HG02840 (cell line): ENCODE measurements at regions not wholly inside any gene's neighbourhood (a gene's known extent, or its start where the extent isn't known, plus 50 kb on each side); places are given as distances from the start of the nearest gene placed in this dataset.
"Not testable (repeated sequence)": the region's sequence is repeated elsewhere in the genome, so short reads cannot be mapped to it uniquely, and the experiment has no call there.

Experiments used
- ATAC-seq: cut with Tn5 transposase; IDR thresholded peaks from one replicate; pipeline ENCODE4 v1.9.1; 2021; ENCODE audit warnings: mild to moderate bottlenecking, moderate library complexity, moderate number of reproducible peaks; ENCODE audit not compliant: unreplicated experiment, low FRiP score

DNA sequence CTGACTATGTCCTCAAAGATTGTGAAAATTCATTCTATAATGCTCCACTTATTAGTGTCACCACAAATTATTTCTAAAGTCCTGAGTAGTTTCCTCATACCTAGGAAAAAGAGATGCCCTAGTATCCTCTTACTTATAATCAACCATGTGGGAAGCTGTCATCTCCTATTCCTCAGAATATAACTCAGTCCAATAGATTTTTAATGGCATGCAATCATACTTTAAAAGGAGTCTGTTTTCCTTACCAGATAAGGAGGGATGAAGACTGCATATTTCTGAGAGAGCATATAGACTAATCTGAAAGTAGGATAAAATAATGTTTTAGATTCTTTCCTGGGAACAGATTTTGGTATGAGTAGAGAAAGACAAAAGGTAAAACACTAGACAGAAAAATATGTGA, 727.7 kb upstream of the GRM3 start:
- ATAC-seq = no peak

DNA sequence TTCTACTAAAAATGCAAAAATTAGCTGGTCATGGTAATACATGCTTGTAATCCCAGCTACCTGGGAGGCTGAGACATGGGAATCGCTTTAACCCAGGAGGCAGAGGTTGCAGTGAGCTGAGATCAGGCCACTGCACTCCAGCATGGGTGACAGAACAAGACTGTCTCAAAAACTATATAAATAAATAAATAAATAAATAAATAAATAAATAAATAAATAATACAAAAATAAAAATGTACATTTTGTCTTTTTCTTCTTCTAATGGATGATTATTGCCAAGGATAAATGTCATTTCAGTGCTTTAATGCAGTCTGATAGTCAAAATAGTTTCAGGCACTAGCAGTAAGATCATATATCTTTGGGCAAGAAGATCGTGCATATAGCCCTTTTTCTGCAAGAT, 727.6 kb upstream of the SEMA3D start:
- no peak for ATAC-seq

DNA sequence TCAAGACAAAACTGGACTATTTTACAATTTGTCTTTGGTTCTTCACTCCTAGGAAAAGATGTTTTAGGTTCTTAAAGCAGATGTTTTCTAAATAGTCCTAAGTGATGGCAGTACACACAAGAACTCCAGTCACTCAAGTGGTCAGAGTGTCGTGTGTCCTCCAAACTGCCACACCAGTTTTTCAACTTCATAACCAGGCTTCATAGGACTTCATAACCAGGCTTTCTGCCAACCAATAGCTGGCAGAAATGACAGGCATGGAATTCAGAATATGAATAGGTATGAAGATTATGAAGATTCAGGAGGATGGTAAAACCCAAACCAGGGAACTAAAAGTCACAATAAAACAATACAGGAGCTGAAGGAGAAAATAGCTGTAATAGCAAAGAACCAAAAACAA, 721.2 kb upstream of the SEMA3D start:
- no peak for ATAC-seq

GRCh38 chr7:85897967-85898366, 711.1 kb upstream of the SEMA3D start:
- no peak for ATAC-seq

- no peak for ATAC-seq
These were observed 709.7 kb upstream of the SEMA3D start for GRCh38 chr7:85896531-85896930.

- no peak for ATAC-seq
These were observed 709.0 kb upstream of the SEMA3D start for GRCh38 chr7:85895835-85896234.

GRCh38 chr7:85891900-85892299, 705.0 kb upstream of the SEMA3D start:
- not testable (repeated sequence) for ATAC-seq

GRCh38 chr7:85890244-85890811, 703.5 kb upstream of the SEMA3D start:
- ATAC-seq = peak; percentile 66

DNA sequence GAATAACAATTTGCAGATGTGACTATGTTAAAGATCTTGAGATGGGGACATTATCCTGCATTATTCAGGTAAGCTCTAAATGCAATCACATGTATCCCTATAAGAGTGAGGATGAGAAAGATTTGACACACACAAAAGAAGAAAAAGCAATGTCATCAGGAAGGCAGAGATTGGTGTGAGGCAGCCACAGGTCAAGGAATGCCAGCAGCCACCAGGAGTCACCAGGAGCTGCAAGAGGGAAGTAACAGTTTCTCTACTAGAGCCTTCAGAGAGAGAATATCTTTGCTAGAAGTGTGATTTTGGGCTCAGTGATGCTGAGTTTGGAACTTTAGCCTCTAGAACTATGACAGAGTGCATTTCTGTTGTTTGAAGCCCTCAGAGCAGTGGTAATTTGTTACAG, 700.3 kb upstream of the SEMA3D start:
- ATAC-seq = no peak

- ATAC-seq = no peak
These were observed 695.5 kb upstream of the SEMA3D start for GRCh38 chr7:85882335-85882734.

- ATAC-seq = no peak
These were observed 688.5 kb upstream of the SEMA3D start for GRCh38 chr7:85875398-85875797.

DNA sequence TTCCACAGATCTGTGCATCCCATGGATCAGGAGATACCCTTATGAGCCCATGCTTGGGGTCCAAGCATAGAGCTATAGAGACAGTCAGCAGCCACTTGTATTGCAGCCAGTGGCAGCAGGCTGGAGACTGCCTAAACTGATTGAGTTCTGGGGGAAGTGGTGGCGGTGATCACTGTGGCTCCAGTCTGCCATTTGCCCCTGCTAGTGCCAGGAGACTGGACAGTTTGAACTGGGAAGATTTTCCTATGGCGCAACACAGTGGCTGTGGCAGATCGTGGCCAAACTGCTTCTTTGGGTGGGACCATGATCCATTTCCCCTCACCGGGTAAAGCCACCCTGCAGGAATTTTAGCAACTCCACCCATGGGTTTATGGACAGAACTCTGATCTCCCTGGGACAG, 679.7 kb upstream of the SEMA3D start:
- ATAC-seq = no peak

DNA sequence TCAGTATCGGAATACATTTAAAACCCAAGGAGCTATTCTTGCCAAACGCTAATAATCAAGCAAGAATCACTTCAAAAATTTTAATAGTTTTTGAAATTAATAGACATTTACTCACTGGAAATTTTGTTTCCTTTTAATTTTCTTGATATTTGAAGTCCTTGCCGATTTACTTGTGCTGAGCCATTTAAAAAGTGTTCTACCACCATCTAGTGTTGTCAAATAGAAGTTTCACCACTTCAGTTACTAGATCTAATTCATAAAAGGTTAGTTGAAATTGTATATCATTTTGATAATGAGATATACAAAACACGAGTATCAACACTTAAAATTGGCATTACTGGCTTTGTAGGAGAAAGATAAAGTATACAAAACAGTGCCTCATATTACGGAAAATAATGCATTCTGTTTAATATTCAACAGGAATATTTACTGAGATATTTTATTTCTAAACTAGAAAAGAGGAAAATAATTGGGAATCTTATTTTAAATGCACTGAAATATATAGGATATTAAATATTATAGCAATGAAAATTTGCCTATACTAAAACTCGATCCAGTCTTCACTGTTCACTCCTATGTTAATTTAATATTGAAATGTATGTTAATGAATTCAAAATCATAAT, 664.8 kb upstream of the SEMA3D start:
- no peak for ATAC-seq

- no peak for ATAC-seq
These were observed 663.5 kb upstream of the SEMA3D start for GRCh38 chr7:85850381-85850780.

DNA sequence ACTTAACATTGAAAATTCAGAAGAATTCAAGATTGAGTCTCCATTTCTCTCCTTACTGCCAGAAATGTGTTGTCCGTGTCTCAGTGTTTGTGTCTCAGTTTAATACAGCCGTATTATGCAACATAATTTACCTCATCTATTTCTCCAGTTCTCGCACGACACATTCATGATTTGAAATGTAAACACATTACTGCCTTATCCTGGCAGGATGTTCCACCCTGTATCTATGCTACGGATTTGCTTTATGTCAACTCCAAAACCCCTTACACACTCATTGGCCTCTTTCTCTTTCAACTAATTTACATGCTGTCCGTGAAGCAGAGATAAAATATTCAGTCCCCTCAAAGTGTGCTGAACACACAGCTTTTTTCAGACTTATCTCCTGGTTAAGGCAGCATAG, 653.7 kb upstream of the SEMA3D start:
- ATAC-seq = no peak

DNA sequence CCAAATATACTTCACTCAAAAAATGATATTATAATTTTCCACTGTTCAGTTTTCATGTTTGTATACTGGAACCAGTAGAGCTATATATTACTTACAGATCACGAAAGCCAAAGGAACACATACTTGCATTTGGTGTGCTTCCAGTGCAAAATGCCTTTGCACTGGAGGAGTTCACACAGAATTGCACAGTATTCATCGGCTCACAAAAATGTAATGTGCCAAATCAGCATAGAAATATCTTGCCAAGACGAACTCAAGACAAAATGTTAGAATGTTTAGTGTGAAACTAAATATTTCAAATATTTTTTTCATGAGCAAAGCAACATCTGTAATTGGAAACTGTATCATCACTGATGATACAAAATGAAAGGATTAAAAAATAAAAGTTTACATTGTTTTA, 646.2 kb upstream of the SEMA3D start:
- ATAC-seq = no peak

DNA sequence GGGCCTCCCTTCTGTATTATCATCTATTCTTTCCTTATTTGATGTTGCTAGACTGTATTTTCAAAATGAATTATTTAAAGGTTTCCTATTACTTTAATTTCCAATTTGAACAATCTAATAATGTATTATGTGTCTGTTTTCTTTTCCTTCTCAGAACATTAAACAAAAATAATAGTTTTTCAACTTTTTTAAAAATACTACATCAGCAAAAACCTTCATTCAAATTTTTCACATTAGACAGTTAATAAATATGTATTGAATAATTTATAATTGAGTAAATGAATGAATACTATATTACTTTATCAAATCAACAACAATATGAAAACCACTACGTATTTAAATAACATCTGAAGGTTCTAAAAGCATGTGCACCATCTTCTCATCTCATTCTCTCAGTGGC, 644.1 kb upstream of the SEMA3D start:
- ATAC-seq = no peak

DNA sequence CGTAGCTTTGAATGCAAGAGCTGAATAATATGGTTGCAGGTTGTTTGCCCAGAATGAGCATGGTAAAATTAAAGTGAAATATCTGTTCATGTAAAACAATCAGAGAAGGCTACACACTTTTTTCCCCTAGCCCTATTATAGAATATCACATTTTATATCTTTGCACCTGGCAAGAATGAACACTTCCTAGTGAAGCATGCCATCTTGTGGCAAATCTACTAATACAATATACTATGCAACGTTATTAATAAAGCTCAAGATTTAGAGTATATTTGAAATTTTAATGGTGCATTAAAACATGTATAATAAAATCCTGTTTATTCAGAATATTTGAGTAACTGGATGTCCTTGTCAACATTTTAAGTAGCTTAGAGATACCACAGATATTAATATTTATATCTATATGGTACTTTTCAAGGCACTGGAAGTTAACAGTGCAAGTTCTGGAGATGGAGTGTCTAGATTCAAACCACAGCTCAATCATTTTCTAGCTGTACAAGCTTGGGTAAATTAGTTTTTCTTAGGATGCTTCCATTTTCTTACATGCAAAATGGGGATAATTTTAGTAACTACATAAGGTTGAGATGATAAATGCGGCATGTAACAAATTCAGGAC, 643.1 kb upstream of the SEMA3D start:
- ATAC-seq = no peak

DNA sequence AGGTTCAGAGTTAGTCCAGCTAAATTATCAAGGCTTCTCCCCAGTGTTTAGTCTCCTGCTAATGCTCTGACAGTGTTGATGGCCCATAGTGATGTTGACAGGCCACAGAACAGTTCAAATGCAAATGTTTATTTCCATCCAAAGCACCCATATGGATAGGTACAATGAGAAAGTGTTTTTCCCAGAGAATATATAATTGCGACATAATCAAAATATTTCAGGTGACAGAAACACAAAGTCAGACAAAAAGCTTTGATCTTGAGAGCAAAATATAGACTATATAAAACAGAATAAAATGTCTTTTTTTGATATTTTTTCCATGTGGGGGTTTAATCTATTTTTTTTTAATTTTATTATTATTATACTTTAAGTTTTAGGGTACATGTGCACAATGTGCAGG, 642.3 kb upstream of the SEMA3D start:
- no peak for ATAC-seq

DNA sequence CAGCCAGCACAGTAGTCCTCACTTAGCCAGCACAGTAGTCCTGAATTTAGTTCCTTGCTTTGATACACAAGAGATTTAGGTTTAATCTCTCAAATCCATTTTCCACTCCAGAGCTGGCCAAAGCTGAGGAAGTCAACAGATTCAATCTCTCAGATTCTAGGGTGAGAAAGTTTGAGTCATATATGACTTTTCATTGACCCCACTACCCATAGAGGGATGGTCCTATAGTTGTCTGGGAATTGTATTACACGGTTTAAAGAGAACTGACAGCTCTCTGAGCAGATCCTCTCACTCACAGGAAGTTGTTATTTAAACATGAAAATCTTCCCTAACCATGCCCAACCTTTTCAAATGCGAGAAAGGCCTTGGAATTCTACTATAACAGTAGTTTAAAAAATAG, 641.8 kb upstream of the SEMA3D start:
- no peak for ATAC-seq

- no peak for ATAC-seq
These were observed 636.7 kb upstream of the SEMA3D start for GRCh38 chr7:85823396-85824080.

DNA sequence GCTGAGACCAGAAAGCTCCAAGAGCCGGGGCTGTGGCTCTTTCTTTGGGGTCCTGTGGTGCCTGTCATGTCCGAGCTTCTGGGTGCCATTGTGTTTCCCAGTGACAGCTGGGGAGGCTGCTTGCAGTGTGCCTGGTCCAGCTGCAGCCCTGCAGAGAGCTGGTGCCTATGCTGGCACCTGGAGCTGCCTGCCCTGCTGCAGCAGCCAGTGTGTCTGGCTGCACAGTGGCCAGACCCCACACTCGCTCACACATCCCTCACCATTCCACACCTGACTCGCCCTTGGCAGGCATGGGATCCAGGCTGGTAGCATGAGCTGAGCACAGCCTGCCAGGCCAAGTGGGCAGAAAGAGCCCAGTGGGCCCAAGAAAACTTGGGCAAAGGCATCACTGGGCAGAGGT, 635.1 kb upstream of the SEMA3D start:
- no peak for ATAC-seq
